ENCODE measurements at regions not wholly inside any gene's neighbourhood (a gene's known extent, or its start where the extent isn't known, plus 50 kb on each side); places are given as distances from the start of the nearest gene placed in this dataset.
"Not testable (repeated sequence)": the region's sequence is repeated elsewhere in the genome, so short reads cannot be mapped to it uniquely, and the experiment has no call there.

GRCh38 chrX:123803984-123804365 lies 55.9 kb upstream of the XIAP start:
- not testable (repeated sequence) for H3K4me3 Mint-ChIP-seq

GRCh38 chrX:123807835-123808416 lies 51.9 kb upstream of the XIAP start:
- H3K27ac ChIP-seq (ENCODE audit: low read depth, low read length): no peak overlapping the region
- no peaks in the 10 kb centered on the region for H3K9me3 ChIP-seq (ENCODE audit: control insufficient read depth in 2 of 3, low read length in 3 of 3)
- DNase-seq (no peak), ATAC-seq (no peak)
- ChIA-PET POLR2A (no interaction called here), CTCF (no interaction called here)
- no peak overlapping the region for H3K4me3 ChIP-seq (ENCODE audit: low read length)
- peaks cover 0 to 6% (median 0%) of the 10 kb centered on the region in 5 donors for H3K36me3 Mint-ChIP-seq
- H3K27me3 ChIP-seq (ENCODE audit: control insufficient read depth in 2 of 2, insufficient read depth in 2 of 2, low read length in 2 of 2): no peaks in the 10 kb centered on the region
- H3K4me3 Mint-ChIP-seq: no peak overlapping the region
- intact Hi-C loops (cut with micrococcal nuclease): no loop called here
- H3K27ac Mint-ChIP-seq: no peak overlapping the region
- peaks cover 5 to 13% (median 7%) of the 10 kb centered on the region in 7 donors for H3K4me1 Mint-ChIP-seq
- H3K4me1 ChIP-seq (ENCODE audit: control insufficient read depth in 2 of 2, insufficient read depth in 2 of 2, low read length in 2 of 2): no peaks in the 10 kb centered on the region
- H3K36me3 ChIP-seq (ENCODE audit: control insufficient read depth in 2 of 3, insufficient read depth in 3 of 3, low read length in 3 of 3): no peaks in the 10 kb centered on the region
- peaks cover 0 to 4% (median 0%) of the 10 kb centered on the region in 11 donors for H3K9me3 Mint-ChIP-seq
- peaks cover 0 to 3% (median 0%) of the 10 kb centered on the region in 5 donors for H3K27me3 Mint-ChIP-seq

More at GRCh38 chrX:123803984-123804365, 55.9 kb upstream of the XIAP start:
- H3K4me3 ChIP-seq (ENCODE audit: low read length); CTCF ChIA-PET; H3K27me3 Mint-ChIP-seq; DNase-seq; H3K36me3 ChIP-seq (ENCODE audit: control insufficient read depth in 2 of 3, insufficient read depth in 3 of 3, low read length in 3 of 3); intact Hi-C loops (cut with micrococcal nuclease); H3K9me3 Mint-ChIP-seq; H3K4me1 ChIP-seq (ENCODE audit: control insufficient read depth in 2 of 2, insufficient read depth in 2 of 2, low read length in 2 of 2); POLR2A ChIA-PET; H3K27ac ChIP-seq (ENCODE audit: low read depth, low read length); H3K9me3 ChIP-seq (ENCODE audit: control insufficient read depth in 2 of 3, low read length in 3 of 3); H3K36me3 Mint-ChIP-seq; H3K27me3 ChIP-seq (ENCODE audit: control insufficient read depth in 2 of 2, insufficient read depth in 2 of 2, low read length in 2 of 2); ATAC-seq: not testable (repeated sequence)
- Mint-ChIP-seq H3K27ac (peak overlapping the region in 8 of 9 donors; percentile 76 to 98 (median 89)), H3K4me1 (peaks cover 6 to 13% (median 7%) of the 10 kb centered on the region in 7 donors)

GRCh38 chrX:123809854-123810375 lies 49.9 kb upstream of the XIAP start:
- H3K27ac ChIP-seq (ENCODE audit: low read depth, low read length): no peak overlapping the region
- intact Hi-C loops (cut with micrococcal nuclease): no loop called here
- H3K9me3 ChIP-seq (ENCODE audit: control insufficient read depth in 2 of 3, low read length in 3 of 3): no peaks in the 10 kb centered on the region
- DNase-seq (no peak), ATAC-seq (no peak)
- H3K4me3 ChIP-seq (ENCODE audit: low read length): no peak overlapping the region
- Mint-ChIP-seq H3K4me1 (no peaks in the 10 kb centered on the region), H3K4me3 (no peak overlapping the region), H3K27me3 (peaks cover 0 to 3% (median 0%) of the 10 kb centered on the region in 5 donors), H3K27ac (no peak overlapping the region), H3K9me3 (peaks cover 0 to 4% (median 0%) of the 10 kb centered on the region in 11 donors), H3K36me3 (peaks cover 0 to 6% (median 0%) of the 10 kb centered on the region in 5 donors)
- H3K4me1 ChIP-seq (ENCODE audit: control insufficient read depth in 2 of 2, insufficient read depth in 2 of 2, low read length in 2 of 2): no peaks in the 10 kb centered on the region
- ChIA-PET POLR2A (no interaction called here), CTCF (no interaction called here)
- no peaks in the 10 kb centered on the region for H3K36me3 ChIP-seq (ENCODE audit: control insufficient read depth in 2 of 3, insufficient read depth in 3 of 3, low read length in 3 of 3)
- H3K27me3 ChIP-seq (ENCODE audit: control insufficient read depth in 2 of 2, insufficient read depth in 2 of 2, low read length in 2 of 2): no peaks in the 10 kb centered on the region
